ENCODE measurements at regions not wholly inside any gene's neighbourhood (a gene's known extent, or its start where the extent isn't known, plus 50 kb on each side); places are given as distances from the start of the nearest gene placed in this dataset.

DNA sequence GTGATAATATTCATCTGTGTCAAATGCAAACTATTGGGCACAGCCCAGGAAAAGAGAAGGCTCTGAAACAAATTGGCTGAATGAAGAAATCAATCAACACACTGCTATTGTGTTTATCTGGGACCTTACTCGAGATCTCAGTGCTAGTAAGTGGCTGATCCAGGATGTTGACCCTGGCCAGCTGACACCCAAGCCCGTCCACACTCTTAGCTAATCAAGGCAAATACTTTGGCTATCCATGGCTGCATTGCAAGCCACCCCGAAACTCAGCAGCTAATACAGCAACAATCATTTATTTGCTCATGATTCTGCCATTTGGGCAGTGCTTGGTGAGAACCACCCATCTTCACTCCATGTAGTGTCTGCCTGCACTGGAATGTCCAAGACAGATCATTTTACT lies 74.1 kb upstream of the UBE3A start:
- H3K27me3 ChIP-seq (ENCODE audit: insufficient read depth, low read length) = no peaks in the 10 kb centered on the region
- H2AFZ ChIP-seq (ENCODE audit: low read length) = no peak overlapping the region
- no peak for DNase-seq (ENCODE audit: insufficient read length, low spot score, missing footprints)
- no peaks in the 10 kb centered on the region for H3K4me1 ChIP-seq (ENCODE audit: insufficient read depth, low read length)
- no peaks in the 10 kb centered on the region for H3K36me3 ChIP-seq (ENCODE audit: insufficient read depth, low read length)
- no peak overlapping the region for H3K4me2 ChIP-seq (ENCODE audit: insufficient read depth, low read length)
- no peaks in the 10 kb centered on the region for H3K9me3 ChIP-seq (ENCODE audit: low read depth, low read length)
- no peak for TF ChIP-seq CTCF (IDR thresholded peaks at IDR 0.05; ENCODE audit: extremely low read depth, low read depth, low read length)
- no peak overlapping the region for H3K4me3 ChIP-seq (ENCODE audit: insufficient read depth, low read length)
- H3K27ac ChIP-seq (ENCODE audit: low read depth, low read length) = no peak overlapping the region
- H3K79me2 ChIP-seq (ENCODE audit: insufficient read depth, low read length) = no peaks in the 10 kb centered on the region
- H4K20me1 ChIP-seq (ENCODE audit: insufficient read depth, low read length) = no peaks in the 10 kb centered on the region

- no peak overlapping the region for H3K27ac ChIP-seq (ENCODE audit: low read depth, low read length)
- no peak for TF ChIP-seq CTCF (IDR thresholded peaks at IDR 0.05; ENCODE audit: extremely low read depth, low read depth, low read length)
- H2AFZ ChIP-seq (ENCODE audit: low read length) = peak overlapping the region; percentile 29
- no peaks in the 10 kb centered on the region for H4K20me1 ChIP-seq (ENCODE audit: insufficient read depth, low read length)
- H3K9me3 ChIP-seq (ENCODE audit: low read depth, low read length) = no peaks in the 10 kb centered on the region
- no peaks in the 10 kb centered on the region for H3K36me3 ChIP-seq (ENCODE audit: insufficient read depth, low read length)
- H3K4me3 ChIP-seq (ENCODE audit: insufficient read depth, low read length) = no peak overlapping the region
- no peaks in the 10 kb centered on the region for H3K27me3 ChIP-seq (ENCODE audit: insufficient read depth, low read length)
- no peak overlapping the region for H3K4me2 ChIP-seq (ENCODE audit: insufficient read depth, low read length)
- no peaks in the 10 kb centered on the region for H3K79me2 ChIP-seq (ENCODE audit: insufficient read depth, low read length)
- no peaks in the 10 kb centered on the region for H3K4me1 ChIP-seq (ENCODE audit: insufficient read depth, low read length)
- no peak for DNase-seq (ENCODE audit: insufficient read length, low spot score, missing footprints)
Observed at GRCh38 chr15:25510146-25510545, 71.3 kb upstream of the UBE3A start.

- peak overlapping the region; percentile 29 for H2AFZ ChIP-seq (ENCODE audit: low read length)
- H3K4me2 ChIP-seq (ENCODE audit: insufficient read depth, low read length) = no peak overlapping the region
- peaks cover 2% of the 10 kb centered on the region for H3K4me1 ChIP-seq (ENCODE audit: insufficient read depth, low read length)
- no peak overlapping the region for H3K27ac ChIP-seq (ENCODE audit: low read depth, low read length)
- no peak for TF ChIP-seq CTCF (IDR thresholded peaks at IDR 0.05; ENCODE audit: extremely low read depth, low read depth, low read length)
- no peak overlapping the region for H3K4me3 ChIP-seq (ENCODE audit: insufficient read depth, low read length)
- no peaks in the 10 kb centered on the region for H4K20me1 ChIP-seq (ENCODE audit: insufficient read depth, low read length)
- DNase-seq (ENCODE audit: insufficient read length, low spot score, missing footprints) = no peak
- no peaks in the 10 kb centered on the region for H3K27me3 ChIP-seq (ENCODE audit: insufficient read depth, low read length)
- no peaks in the 10 kb centered on the region for H3K36me3 ChIP-seq (ENCODE audit: insufficient read depth, low read length)
- no peaks in the 10 kb centered on the region for H3K9me3 ChIP-seq (ENCODE audit: low read depth, low read length)
- H3K79me2 ChIP-seq (ENCODE audit: insufficient read depth, low read length) = no peaks in the 10 kb centered on the region
Observed at GRCh38 chr15:25509703-25510102, 70.9 kb upstream of the UBE3A start.

- Histone ChIP-seq H4K20me1 (ENCODE audit: insufficient read depth, low read length) (no peaks in the 10 kb centered on the region), H3K27me3 (ENCODE audit: insufficient read depth, low read length) (no peaks in the 10 kb centered on the region), H3K79me2 (ENCODE audit: insufficient read depth, low read length) (no peaks in the 10 kb centered on the region), H3K4me2 (ENCODE audit: insufficient read depth, low read length) (no peak overlapping the region), H3K36me3 (ENCODE audit: insufficient read depth, low read length) (no peaks in the 10 kb centered on the region), H2AFZ (ENCODE audit: low read length) (no peak overlapping the region), H3K27ac (ENCODE audit: low read depth, low read length) (no peak overlapping the region), H3K9me3 (ENCODE audit: low read depth, low read length) (no peaks in the 10 kb centered on the region), H3K4me1 (ENCODE audit: insufficient read depth, low read length) (peaks cover 10% of the 10 kb centered on the region), H3K4me3 (ENCODE audit: insufficient read depth, low read length) (no peak overlapping the region)
- peak; percentile 78 for TF ChIP-seq CTCF (IDR thresholded peaks at IDR 0.05; ENCODE audit: extremely low read depth, low read depth, low read length)
- DNase-seq (ENCODE audit: insufficient read length, low spot score, missing footprints) = peak; percentile 31
Observed at GRCh38 chr15:25508369-25509002, 69.7 kb upstream of the UBE3A start.

All from osteoblast (primary cell).